Right lobe of liver (tissue), 4 donors: ENCODE measurements at regions not wholly inside any gene's neighbourhood (a gene's known extent, or its start where the extent isn't known, plus 50 kb on each side); places are given as distances from the start of the nearest gene placed in this dataset.

Experiments
- POLR2A ChIP-seq: fragments of 450-650 bp; IDR thresholded peaks from one replicate; pipeline ENCODE4 v1.6.1; 2017; ENCODE audit warnings: antibody characterized with exemption, mild to moderate bottlenecking
- TF ChIP-seq, protein P1 (sequence below), 4 donors: fragments of 200-600 bp in 3 of 4; fragments of 450-650 bp in 1 of 4; IDR thresholded peaks; one replicate each; pipeline versions ENCODE4 v1.5.1 to v1.8.0; 2016 to 2022; ENCODE audit warnings: antibody characterized with exemption in 4 of 4, mild to moderate bottlenecking in 2 of 4
- donor health status: DM: no; HTN: no; CAD: no.
- donor health status: DM: no; HTN: no; CAD: no.
- donor health status: DM: no; HTN: yes; CAD: no.

DNA sequence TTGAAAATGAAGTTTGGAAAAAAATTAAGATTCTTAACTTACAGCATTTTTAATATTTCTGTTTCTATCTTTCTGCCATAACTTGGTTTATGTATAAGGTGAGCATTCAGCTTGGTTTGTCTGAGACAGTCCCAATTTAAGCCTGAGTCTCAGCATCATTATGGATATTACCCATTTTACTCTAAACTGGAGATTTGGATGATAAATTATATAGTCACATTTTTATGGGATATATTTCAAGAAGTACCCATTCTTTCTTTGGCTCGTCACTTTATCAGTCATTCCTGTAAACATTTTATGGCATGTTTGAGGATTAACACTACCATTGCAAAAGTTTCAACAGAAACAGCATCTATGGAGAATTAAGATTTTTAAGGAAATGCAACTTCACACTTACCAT lies 1129.0 kb upstream of the PCDH9 start:
- no peak for TF ChIP-seq POLR2A
- TF ChIP-seq, protein P1, sequence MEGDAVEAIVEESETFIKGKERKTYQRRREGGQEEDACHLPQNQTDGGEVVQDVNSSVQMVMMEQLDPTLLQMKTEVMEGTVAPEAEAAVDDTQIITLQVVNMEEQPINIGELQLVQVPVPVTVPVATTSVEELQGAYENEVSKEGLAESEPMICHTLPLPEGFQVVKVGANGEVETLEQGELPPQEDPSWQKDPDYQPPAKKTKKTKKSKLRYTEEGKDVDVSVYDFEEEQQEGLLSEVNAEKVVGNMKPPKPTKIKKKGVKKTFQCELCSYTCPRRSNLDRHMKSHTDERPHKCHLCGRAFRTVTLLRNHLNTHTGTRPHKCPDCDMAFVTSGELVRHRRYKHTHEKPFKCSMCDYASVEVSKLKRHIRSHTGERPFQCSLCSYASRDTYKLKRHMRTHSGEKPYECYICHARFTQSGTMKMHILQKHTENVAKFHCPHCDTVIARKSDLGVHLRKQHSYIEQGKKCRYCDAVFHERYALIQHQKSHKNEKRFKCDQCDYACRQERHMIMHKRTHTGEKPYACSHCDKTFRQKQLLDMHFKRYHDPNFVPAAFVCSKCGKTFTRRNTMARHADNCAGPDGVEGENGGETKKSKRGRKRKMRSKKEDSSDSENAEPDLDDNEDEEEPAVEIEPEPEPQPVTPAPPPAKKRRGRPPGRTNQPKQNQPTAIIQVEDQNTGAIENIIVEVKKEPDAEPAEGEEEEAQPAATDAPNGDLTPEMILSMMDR (IDR thresholded peaks at IDR 0.05) = no peak
